SK-N-MC (cell line): ENCODE measurements at regions not wholly inside any gene's neighbourhood (a gene's known extent, or its start where the extent isn't known, plus 50 kb on each side); places are given as distances from the start of the nearest gene placed in this dataset.

Experiments used
- EZH2 ChIP-seq: fragments of 200-600 bp; sonication (generic); IDR thresholded peaks from one replicate; pipeline ENCODE4 v1.6.1; 2017; ENCODE audit warnings: antibody characterized with exemption
- FOXP2 ChIP-seq: optimal IDR thresholded peaks from 2 replicates; pipeline ENCODE3; 2011; ENCODE audit warnings: mild to moderate bottlenecking, moderate library complexity; ENCODE audit not compliant: insufficient read depth; ENCODE audit errors: extremely low read length, control extremely low read depth
- POLR2AphosphoS5 ChIP-seq: IDR thresholded peaks from 2 replicates; pipeline ENCODE4 v1.6.1; 2012; ENCODE audit warnings: mild to moderate bottlenecking, low read depth, low read length, borderline replicate concordance

GRCh38 chr1:5571438-5571837 is 420.8 kb downstream of the NPHP4 start:
- no peak for TF ChIP-seq POLR2AphosphoS5
- TF ChIP-seq EZH2: no peak
- no peak for TF ChIP-seq FOXP2
